HL-60 (cell line): ENCODE measurements at regions not wholly inside any gene's neighbourhood (a gene's known extent, or its start where the extent isn't known, plus 50 kb on each side); places are given as distances from the start of the nearest gene placed in this dataset.

Source experiments
- DNase-seq, 2 experiments: peaks; one replicate each; pipeline ENCODE4 v3.0.0-alpha.2; 2010 to 2020; ENCODE audit warnings: low read depth in 1 of 2, low spot score in 1 of 2
- H3K27ac ChIP-seq: fragments of 250-450 bp; sonication (Bioruptor Pico); replicated peaks from 2 replicates; pipeline ENCODE4 v1.5.1; 2020; ENCODE audit warnings: mild to moderate bottlenecking, moderate library complexity
- H3K27me3 ChIP-seq: fragments of 250-450 bp; sonication (Bioruptor Pico); 2 replicates; pipeline ENCODE4 v1.5.1; 2021; ENCODE audit warnings: mild to moderate bottlenecking, moderate library complexity; ENCODE audit not compliant: insufficient read depth, poor library complexity, severe bottlenecking
- H3K4me3 ChIP-seq: replicated peaks from 2 replicates; pipeline ENCODE4 v1.5.1; 2011; ENCODE audit warnings: mild to moderate bottlenecking, control low read depth, low read length; ENCODE audit not compliant: insufficient read depth
- CTCF ChIP-seq: IDR thresholded peaks from one replicate; pipeline ENCODE4 v1.5.1; 2011; ENCODE audit warnings: low read length, control low read depth, inconsistent platforms; ENCODE audit not compliant: insufficient read depth
- GABPA ChIP-seq: IDR thresholded peaks from 2 replicates; pipeline ENCODE4 v1.6.1; 2012; ENCODE audit warnings: low read depth
- POLR2AphosphoS5 ChIP-seq: IDR thresholded peaks from 2 replicates; pipeline ENCODE4 v1.6.1; 2012; ENCODE audit warnings: low read depth
- REST ChIP-seq: IDR thresholded peaks from 2 replicates; pipeline ENCODE4 v1.6.1; 2012; ENCODE audit warnings: low read depth; ENCODE audit not compliant: insufficient replicate concordance
- SPI1 ChIP-seq: IDR thresholded peaks from 2 replicates; pipeline ENCODE4 v1.6.1; 2012; ENCODE audit warnings: low read depth, mild to moderate bottlenecking, borderline replicate concordance

DNA sequence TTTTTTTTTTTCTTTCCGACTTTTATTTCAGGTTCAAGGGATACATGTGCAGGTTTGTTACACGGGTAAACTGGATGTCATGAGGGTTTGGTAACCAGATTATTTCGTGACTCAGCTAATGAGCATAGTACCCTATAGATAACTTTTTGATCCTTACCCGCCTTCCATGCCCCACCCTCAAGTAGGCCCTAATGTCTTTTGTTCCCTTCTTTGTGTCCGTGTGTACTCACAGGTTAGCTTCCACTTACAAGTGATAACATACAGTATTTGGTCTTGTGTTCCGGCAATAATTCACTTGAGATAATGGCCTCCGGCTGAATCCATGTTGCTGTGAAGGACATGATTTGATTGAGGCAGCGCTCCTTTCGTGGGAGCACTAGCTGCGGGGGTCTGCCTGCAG lies 402.8 kb upstream of the SGO1 start:
- no peak for TF ChIP-seq CTCF
- TF ChIP-seq SPI1, result no peak
- no peak for DNase-seq
- no peaks in the 10 kb centered on the region for H3K27me3 ChIP-seq
- no peak overlapping the region for H3K4me3 ChIP-seq
- H3K27ac ChIP-seq, result no peak overlapping the region

DNA sequence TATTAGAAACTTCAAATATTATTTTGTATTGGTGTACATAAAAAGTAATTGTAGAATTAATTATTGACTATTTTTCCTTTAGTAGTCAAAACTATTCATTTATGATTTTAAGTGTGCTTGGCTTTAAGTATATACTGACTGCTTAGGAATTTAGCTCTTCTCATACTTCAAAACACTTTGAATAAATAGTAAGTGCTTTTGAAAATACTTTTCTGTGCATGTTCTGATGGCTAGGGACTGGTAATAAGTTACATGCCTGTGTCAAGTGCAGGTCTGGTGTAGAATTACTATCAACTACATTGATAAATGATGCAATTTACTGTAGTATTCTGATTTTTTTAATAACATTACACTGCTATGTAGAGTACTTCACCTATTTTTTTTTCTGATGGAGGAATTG lies 397.6 kb upstream of the SGO1 start:
- Histone ChIP-seq H3K27ac (no peak overlapping the region), H3K27me3 (no peaks in the 10 kb centered on the region), H3K4me3 (no peak overlapping the region)
- TF ChIP-seq POLR2AphosphoS5, result no peak
- TF ChIP-seq GABPA, result no peak
- TF ChIP-seq REST, result no peak
- TF ChIP-seq CTCF, result no peak
- no peak for TF ChIP-seq SPI1
- no peak for DNase-seq

DNA sequence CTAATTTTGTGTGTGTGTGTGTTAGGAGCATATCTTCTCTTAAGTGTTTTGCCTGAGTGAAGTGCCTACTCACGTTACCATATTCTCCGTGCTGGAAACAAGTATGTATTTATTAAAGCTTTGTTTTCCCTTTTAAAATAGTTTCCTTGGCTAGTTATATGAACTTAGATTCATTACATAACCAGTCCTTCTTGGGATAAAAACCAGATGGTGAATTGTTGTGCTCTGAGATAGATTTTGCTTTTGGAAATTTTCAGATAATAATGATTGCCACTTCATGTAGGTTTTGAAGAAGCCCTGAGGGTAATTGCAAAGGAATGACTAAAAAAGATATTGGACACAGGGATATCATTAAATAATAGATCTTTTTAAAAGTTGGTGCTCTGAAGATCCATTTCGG lies 390.2 kb upstream of the SGO1 start:
- no peak for DNase-seq
- no peak overlapping the region for H3K4me3 ChIP-seq
- H3K27me3 ChIP-seq, result no peaks in the 10 kb centered on the region
- TF ChIP-seq REST, result no peak
- no peak for TF ChIP-seq CTCF
- no peak for TF ChIP-seq GABPA
- TF ChIP-seq POLR2AphosphoS5, result no peak
- TF ChIP-seq SPI1, result no peak
- no peak overlapping the region for H3K27ac ChIP-seq

DNA sequence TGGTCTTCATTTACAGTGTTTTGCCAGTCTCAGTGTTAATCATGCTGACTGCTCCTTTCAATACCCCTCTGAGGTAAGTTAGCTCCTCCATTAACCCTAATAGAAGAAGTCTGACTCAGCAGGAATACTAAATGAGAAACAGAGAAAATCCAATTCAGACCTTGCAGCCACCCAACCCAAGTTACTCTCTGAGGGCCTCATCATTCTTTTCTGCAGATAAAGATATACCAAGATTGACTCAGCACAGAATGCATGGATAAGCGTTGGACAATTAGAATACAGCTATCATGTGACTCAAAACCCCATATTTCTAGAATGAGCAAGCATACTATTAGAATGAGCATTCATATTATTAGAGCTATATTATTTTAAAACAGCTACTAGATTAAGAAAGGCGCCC lies 389.1 kb upstream of the SGO1 start:
- DNase-seq, result no peak
- H3K4me3 ChIP-seq, result no peak overlapping the region

More for the DNA sequence above, 389.1 kb upstream of the SGO1 start:
- H3K27ac ChIP-seq, result no peak overlapping the region
- H3K27me3 ChIP-seq, result no peaks in the 10 kb centered on the region
- TF ChIP-seq POLR2AphosphoS5, result no peak
- TF ChIP-seq CTCF, result no peak
- no peak for TF ChIP-seq REST
- TF ChIP-seq GABPA, result no peak
- no peak for TF ChIP-seq SPI1
